ENCODE measurements at regions not wholly inside any gene's neighbourhood (a gene's known extent, or its start where the extent isn't known, plus 50 kb on each side); places are given as distances from the start of the nearest gene placed in this dataset.
"Not testable (repeated sequence)": the region's sequence is repeated elsewhere in the genome, so short reads cannot be mapped to it uniquely, and the experiment has no call there.

GRCh38 chr5:100418231-100418630, 116.9 kb upstream of the FAM174A start:
- Mint-ChIP-seq H3K9me3 (no peaks in the 10 kb centered on the region), H3K4me3 (no peak overlapping the region), H3K4me1 (no peaks in the 10 kb centered on the region), H3K27ac (no peak overlapping the region), H3K36me3 (no peaks in the 10 kb centered on the region), H3K27me3 (no peaks in the 10 kb centered on the region)

GRCh38 chr5:100409660-100410151, 125.5 kb upstream of the FAM174A start:
- Mint-ChIP-seq H3K27ac (no peak overlapping the region), H3K27me3 (peaks cover 1% of the 10 kb centered on the region), H3K4me1 (no peaks in the 10 kb centered on the region), H3K36me3 (no peaks in the 10 kb centered on the region), H3K4me3 (no peak overlapping the region), H3K9me3 (no peaks in the 10 kb centered on the region)

GRCh38 chr5:100407053-100407452, 128.1 kb upstream of the FAM174A start:
- no peak overlapping the region for H3K4me3 Mint-ChIP-seq
- no peaks in the 10 kb centered on the region for H3K36me3 Mint-ChIP-seq
- no peaks in the 10 kb centered on the region for H3K4me1 Mint-ChIP-seq
- no peak overlapping the region for H3K27ac Mint-ChIP-seq
- peaks cover 1% of the 10 kb centered on the region for H3K27me3 Mint-ChIP-seq
- H3K9me3 Mint-ChIP-seq, result no peaks in the 10 kb centered on the region

- Mint-ChIP-seq H3K9me3 (no peaks in the 10 kb centered on the region), H3K27me3 (peaks cover 1% of the 10 kb centered on the region), H3K36me3 (no peaks in the 10 kb centered on the region), H3K4me3 (no peak overlapping the region), H3K27ac (no peak overlapping the region), H3K4me1 (no peaks in the 10 kb centered on the region)
Observed at GRCh38 chr5:100406640-100407039, 128.5 kb upstream of the FAM174A start.

GRCh38 chr5:100402071-100402470, 133.1 kb upstream of the FAM174A start:
- H3K36me3 Mint-ChIP-seq, result no peaks in the 10 kb centered on the region
- no peaks in the 10 kb centered on the region for H3K27me3 Mint-ChIP-seq
- H3K27ac Mint-ChIP-seq, result no peak overlapping the region
- no peaks in the 10 kb centered on the region for H3K4me1 Mint-ChIP-seq
- no peak overlapping the region for H3K4me3 Mint-ChIP-seq
- no peaks in the 10 kb centered on the region for H3K9me3 Mint-ChIP-seq

GRCh38 chr5:100401149-100401548, 134.0 kb upstream of the FAM174A start:
- H3K9me3 Mint-ChIP-seq, result no peaks in the 10 kb centered on the region
- no peaks in the 10 kb centered on the region for H3K36me3 Mint-ChIP-seq
- no peaks in the 10 kb centered on the region for H3K4me1 Mint-ChIP-seq
- no peaks in the 10 kb centered on the region for H3K27me3 Mint-ChIP-seq
- no peak overlapping the region for H3K27ac Mint-ChIP-seq
- H3K4me3 Mint-ChIP-seq, result no peak overlapping the region

- H3K9me3 Mint-ChIP-seq, H3K4me3 Mint-ChIP-seq, H3K4me1 Mint-ChIP-seq, H3K36me3 Mint-ChIP-seq, H3K27ac Mint-ChIP-seq, H3K27me3 Mint-ChIP-seq: not testable (repeated sequence)
Observed at GRCh38 chr5:100398815-100399214, 136.4 kb upstream of the FAM174A start.

- not testable (repeated sequence) for H3K4me3 Mint-ChIP-seq, H3K27ac Mint-ChIP-seq, H3K36me3 Mint-ChIP-seq, H3K4me1 Mint-ChIP-seq, H3K9me3 Mint-ChIP-seq, H3K27me3 Mint-ChIP-seq
Observed at GRCh38 chr5:100379254-100379858, 155.8 kb upstream of the FAM174A start.

- not testable (repeated sequence) for H3K9me3 Mint-ChIP-seq, H3K4me1 Mint-ChIP-seq, H3K36me3 Mint-ChIP-seq, H3K27ac Mint-ChIP-seq, H3K27me3 Mint-ChIP-seq, H3K4me3 Mint-ChIP-seq
Observed at GRCh38 chr5:100364757-100365478, 170.3 kb upstream of the FAM174A start.

- not testable (repeated sequence) for H3K4me1 Mint-ChIP-seq, H3K4me3 Mint-ChIP-seq, H3K36me3 Mint-ChIP-seq, H3K27ac Mint-ChIP-seq, H3K9me3 Mint-ChIP-seq, H3K27me3 Mint-ChIP-seq
Observed at GRCh38 chr5:100364343-100364742, 170.8 kb upstream of the FAM174A start.

GRCh38 chr5:100359998-100360397, 175.2 kb upstream of the FAM174A start:
- H3K9me3 Mint-ChIP-seq, H3K4me3 Mint-ChIP-seq, H3K36me3 Mint-ChIP-seq, H3K27me3 Mint-ChIP-seq, H3K27ac Mint-ChIP-seq, H3K4me1 Mint-ChIP-seq: not testable (repeated sequence)

GRCh38 chr5:100346269-100346668, 188.9 kb upstream of the FAM174A start:
- H3K4me3 Mint-ChIP-seq, H3K27ac Mint-ChIP-seq, H3K9me3 Mint-ChIP-seq, H3K36me3 Mint-ChIP-seq, H3K4me1 Mint-ChIP-seq, H3K27me3 Mint-ChIP-seq: not testable (repeated sequence)

- H3K4me1 Mint-ChIP-seq, H3K27ac Mint-ChIP-seq, H3K27me3 Mint-ChIP-seq: not testable (repeated sequence)
Observed at GRCh38 chr5:100341485-100341884, 193.7 kb upstream of the FAM174A start.

GRCh38 chr5:100322483-100322882, 212.7 kb upstream of the FAM174A start:
- Mint-ChIP-seq H3K27me3 (no peaks in the 10 kb centered on the region), H3K4me3 (no peak overlapping the region), H3K36me3 (no peaks in the 10 kb centered on the region), H3K9me3 (no peaks in the 10 kb centered on the region), H3K4me1 (no peaks in the 10 kb centered on the region), H3K27ac (no peak overlapping the region)

More at GRCh38 chr5:100341485-100341884, 193.7 kb upstream of the FAM174A start:
- not testable (repeated sequence) for H3K9me3 Mint-ChIP-seq, H3K4me3 Mint-ChIP-seq, H3K36me3 Mint-ChIP-seq

GRCh38 chr5:100319885-100320284, 215.3 kb upstream of the FAM174A start:
- Mint-ChIP-seq H3K9me3 (peaks cover 6% of the 10 kb centered on the region), H3K4me1 (no peaks in the 10 kb centered on the region), H3K4me3 (no peak overlapping the region), H3K27ac (no peak overlapping the region), H3K27me3 (no peaks in the 10 kb centered on the region), H3K36me3 (no peaks in the 10 kb centered on the region)

- H3K36me3 Mint-ChIP-seq, result no peaks in the 10 kb centered on the region
- no peak overlapping the region for H3K27ac Mint-ChIP-seq
- no peak overlapping the region for H3K4me3 Mint-ChIP-seq
- peaks cover 20% of the 10 kb centered on the region for H3K9me3 Mint-ChIP-seq
- peaks cover 1% of the 10 kb centered on the region for H3K27me3 Mint-ChIP-seq
- no peaks in the 10 kb centered on the region for H3K4me1 Mint-ChIP-seq
Observed at GRCh38 chr5:100313657-100314056, 221.5 kb upstream of the FAM174A start.

- no peaks in the 10 kb centered on the region for H3K36me3 Mint-ChIP-seq
- H3K4me1 Mint-ChIP-seq, result no peaks in the 10 kb centered on the region
- H3K4me3 Mint-ChIP-seq, result no peak overlapping the region
- H3K27ac Mint-ChIP-seq, result no peak overlapping the region
- peaks cover 2% of the 10 kb centered on the region for H3K27me3 Mint-ChIP-seq
- peaks cover 20% of the 10 kb centered on the region for H3K9me3 Mint-ChIP-seq
Observed at GRCh38 chr5:100311806-100312205, 223.4 kb upstream of the FAM174A start.

Measured in activated naive CD4-positive, alpha-beta T cell treated with anti-CD3 and anti-CD28 coated beads, Interleukin-2, amount 50 U/mL, for 24 hours (primary cell).